SJCRH30 (cell line): ENCODE measurements at regions not wholly inside any gene's neighbourhood (a gene's known extent, or its start where the extent isn't known, plus 50 kb on each side); places are given as distances from the start of the nearest gene placed in this dataset.

Source experiments
- DNase-seq, 2 experiments: peaks; one replicate each; pipeline ENCODE4 v3.0.0-alpha.2; 2015 to 2020
- H3K27ac ChIP-seq: fragments of 250-450 bp; sonication (Bioruptor Pico); 2 replicates; pipeline ENCODE4 v1.5.1; 2020; ENCODE audit warnings: mild to moderate bottlenecking, moderate library complexity
- H3K27me3 ChIP-seq: fragments of 250-450 bp; sonication (Bioruptor Pico); 2 replicates; pipeline ENCODE4 v1.5.1; 2020; ENCODE audit warnings: mild to moderate bottlenecking, moderate library complexity
- H3K36me3 ChIP-seq: fragments of 250-450 bp; sonication (Bioruptor Pico); 2 replicates; pipeline ENCODE4 v1.5.1; 2020; ENCODE audit warnings: mild to moderate bottlenecking, moderate library complexity
- H3K4me1 ChIP-seq: fragments of 250-450 bp; sonication (Bioruptor Pico); 2 replicates; pipeline ENCODE4 v1.5.1; 2020; ENCODE audit warnings: mild to moderate bottlenecking, moderate library complexity
- H3K4me3 ChIP-seq: fragments of 250-450 bp; sonication (Bioruptor Pico); 2 replicates; pipeline ENCODE4 v1.5.1; 2020; ENCODE audit warnings: mild to moderate bottlenecking, moderate library complexity
- H3K9me3 ChIP-seq: fragments of 250-450 bp; sonication (Bioruptor Pico); replicated peaks from 2 replicates; pipeline ENCODE4 v1.5.1; 2020; ENCODE audit warnings: mild to moderate bottlenecking, moderate library complexity

GRCh38 chr16:65878347-65878746, 488.1 kb upstream of the CDH5 start:
- no peaks in the 10 kb centered on the region for H3K36me3 ChIP-seq
- no peaks in the 10 kb centered on the region for H3K27me3 ChIP-seq
- H3K4me3 ChIP-seq: no peak overlapping the region
- H3K27ac ChIP-seq: no peak overlapping the region
- no peaks in the 10 kb centered on the region for H3K9me3 ChIP-seq
- H3K4me1 ChIP-seq: no peaks in the 10 kb centered on the region
- no peak for DNase-seq

- Histone ChIP-seq H3K36me3 (no peaks in the 10 kb centered on the region), H3K27ac (no peak overlapping the region), H3K4me1 (no peaks in the 10 kb centered on the region), H3K27me3 (no peaks in the 10 kb centered on the region), H3K9me3 (no peaks in the 10 kb centered on the region), H3K4me3 (no peak overlapping the region)
- DNase-seq: no peak
Measured at GRCh38 chr16:65876624-65877023, 489.9 kb upstream of the CDH5 start.

GRCh38 chr16:65876056-65876408, 490.5 kb upstream of the CDH5 start:
- H3K27ac ChIP-seq: no peak overlapping the region
- no peaks in the 10 kb centered on the region for H3K9me3 ChIP-seq
- no peak overlapping the region for H3K4me3 ChIP-seq
- no peaks in the 10 kb centered on the region for H3K36me3 ChIP-seq
- no peaks in the 10 kb centered on the region for H3K27me3 ChIP-seq
- H3K4me1 ChIP-seq: no peaks in the 10 kb centered on the region
- DNase-seq: no peak

- H3K27ac ChIP-seq: no peak overlapping the region
- H3K36me3 ChIP-seq: no peaks in the 10 kb centered on the region
- H3K27me3 ChIP-seq: no peaks in the 10 kb centered on the region
- no peak overlapping the region for H3K4me3 ChIP-seq
- H3K4me1 ChIP-seq: no peaks in the 10 kb centered on the region
- no peak for DNase-seq
- H3K9me3 ChIP-seq: no peaks in the 10 kb centered on the region
Measured at GRCh38 chr16:65875381-65876055, 491.0 kb upstream of the CDH5 start.

DNA sequence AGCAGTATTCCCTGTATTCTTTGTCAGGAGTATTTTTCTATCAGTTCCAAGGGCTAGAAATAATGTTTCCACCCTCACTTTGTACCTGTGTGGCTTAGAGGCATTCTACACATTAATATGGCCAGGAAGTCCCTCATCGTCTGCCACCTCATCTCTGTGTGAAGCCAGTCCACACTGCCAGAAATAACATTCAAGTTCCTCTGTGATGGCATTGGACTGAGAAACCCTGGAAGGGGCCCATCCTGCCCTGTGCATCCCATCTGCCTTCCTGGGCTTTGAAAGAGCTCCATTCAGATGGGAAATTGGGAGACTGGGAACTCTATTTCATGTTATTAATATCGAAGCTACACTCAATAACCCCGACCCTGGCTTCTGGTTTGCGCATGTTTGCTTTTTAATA, 497.2 kb upstream of the CDH5 start:
- DNase-seq: no peak
- Histone ChIP-seq H3K36me3 (no peaks in the 10 kb centered on the region), H3K27me3 (no peaks in the 10 kb centered on the region), H3K27ac (no peak overlapping the region), H3K4me3 (no peak overlapping the region), H3K4me1 (no peaks in the 10 kb centered on the region), H3K9me3 (peaks cover 13% of the 10 kb centered on the region; the same call in 1 of the 2 replicates)

GRCh38 chr16:65867276-65867960, 499.1 kb upstream of the CDH5 start:
- Histone ChIP-seq H3K4me3 (no peak overlapping the region), H3K9me3 (peaks cover 15% of the 10 kb centered on the region), H3K36me3 (no peaks in the 10 kb centered on the region), H3K27me3 (no peaks in the 10 kb centered on the region), H3K4me1 (no peaks in the 10 kb centered on the region), H3K27ac (no peak overlapping the region)
- DNase-seq: no peak

GRCh38 chr16:65863236-65863635, 503.3 kb upstream of the CDH5 start:
- no peak for DNase-seq
- Histone ChIP-seq H3K4me3 (no peak overlapping the region), H3K36me3 (no peaks in the 10 kb centered on the region), H3K9me3 (peaks cover 15% of the 10 kb centered on the region), H3K27me3 (no peaks in the 10 kb centered on the region), H3K27ac (no peak overlapping the region), H3K4me1 (no peaks in the 10 kb centered on the region)

DNA sequence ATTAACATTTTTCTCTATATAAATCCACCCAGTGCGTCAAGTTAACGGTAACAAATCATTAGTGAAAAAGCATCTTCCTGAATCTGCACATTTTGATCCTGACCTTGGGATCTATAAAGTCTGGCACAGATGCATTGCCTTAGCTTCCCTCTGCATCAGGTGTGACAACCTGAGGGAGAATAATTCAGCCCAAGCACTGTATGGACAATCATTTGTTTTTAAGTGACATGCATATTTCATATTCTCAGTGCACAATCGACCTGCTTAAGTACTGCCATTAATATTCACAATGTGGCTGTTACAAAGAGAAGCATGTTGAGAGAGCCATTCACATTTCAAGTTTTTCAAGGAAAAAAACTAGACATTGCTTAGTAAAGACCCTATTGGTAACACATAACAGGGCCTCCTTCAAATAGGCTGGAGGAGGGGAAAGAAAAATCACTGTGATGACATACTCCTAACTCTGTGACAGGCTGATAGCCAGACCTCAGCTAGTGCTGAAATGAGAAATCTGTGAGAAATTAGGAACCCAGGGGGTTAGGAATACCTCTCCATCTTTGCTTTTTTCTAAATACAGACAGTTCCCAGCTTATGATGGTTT, 505.3 kb upstream of the CDH5 start:
- no peak overlapping the region for H3K4me3 ChIP-seq
- no peaks in the 10 kb centered on the region for H3K27me3 ChIP-seq
- no peak for DNase-seq
- no peak overlapping the region for H3K27ac ChIP-seq
- peaks cover 4% of the 10 kb centered on the region for H3K4me1 ChIP-seq
- peaks cover 11% of the 10 kb centered on the region for H3K9me3 ChIP-seq
- no peaks in the 10 kb centered on the region for H3K36me3 ChIP-seq

DNA sequence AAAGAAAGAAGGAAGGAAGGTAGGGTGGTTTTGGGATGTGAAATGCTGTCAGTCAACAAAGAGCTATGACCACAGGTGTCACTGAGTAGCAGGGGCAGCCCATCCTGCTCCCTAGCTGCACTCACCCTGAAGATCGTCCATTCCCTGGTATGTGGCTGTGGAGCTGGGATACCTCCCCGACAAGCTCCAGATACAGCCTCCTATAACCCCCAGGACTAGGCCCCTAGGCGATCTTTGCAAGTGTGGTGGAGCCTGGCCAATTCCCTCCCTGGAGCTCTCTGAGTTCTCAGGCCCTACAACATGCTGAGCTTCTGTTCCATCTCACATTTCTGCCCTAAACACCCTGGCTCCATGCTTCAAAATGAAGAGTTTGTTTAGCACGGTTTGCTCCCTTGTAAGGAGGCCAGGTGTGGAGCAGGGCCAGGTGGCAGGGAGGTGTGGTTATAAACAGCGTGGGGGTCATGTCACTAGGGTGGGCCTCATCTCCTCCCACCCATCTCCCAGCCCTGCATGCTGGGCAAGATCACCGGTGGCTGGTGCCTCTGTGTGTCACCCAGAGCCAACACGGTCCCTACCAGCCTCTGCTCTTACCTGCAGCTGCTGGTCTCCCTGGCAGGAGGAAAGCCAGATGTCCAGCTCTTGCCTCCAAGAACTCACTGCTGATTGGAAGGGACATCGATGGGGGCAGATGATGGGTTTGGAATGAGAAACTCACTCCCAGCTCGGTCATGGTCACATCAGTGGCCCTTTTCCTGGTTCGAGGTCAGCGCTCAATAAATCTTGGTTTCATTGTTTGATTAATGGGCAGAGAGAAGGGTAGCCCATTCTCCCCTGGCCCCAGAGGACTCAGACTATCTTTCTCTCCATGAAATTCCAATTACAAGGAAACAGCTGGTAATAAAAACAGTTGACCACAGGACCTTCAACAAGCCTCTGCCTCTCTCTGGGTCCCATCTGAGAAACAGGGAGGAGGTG, 511.0 kb upstream of the CDH5 start:
- Histone ChIP-seq H3K4me3 (no peak overlapping the region), H3K9me3 (peaks cover 21% of the 10 kb centered on the region), H3K36me3 (no peaks in the 10 kb centered on the region), H3K27ac (peak overlapping the region; percentile 98), H3K4me1 (peaks cover 20% of the 10 kb centered on the region), H3K27me3 (no peaks in the 10 kb centered on the region)
- peak; percentile 91 to 97 for DNase-seq

GRCh38 chr16:65846210-65846602, 520.3 kb upstream of the CDH5 start:
- H3K4me1 ChIP-seq: peaks cover 11% of the 10 kb centered on the region
- H3K27me3 ChIP-seq: no peaks in the 10 kb centered on the region
- H3K36me3 ChIP-seq: no peaks in the 10 kb centered on the region
- H3K4me3 ChIP-seq: no peak overlapping the region
- no peaks in the 10 kb centered on the region; the same call in 1 of the 2 replicates for H3K9me3 ChIP-seq
- DNase-seq: peak in 1 of 2 experiments; percentile 23
- peak overlapping the region; percentile 3; the same call in 1 of the 2 replicates for H3K27ac ChIP-seq

- peak overlapping the region; percentile 3; the same call in 1 of the 2 replicates for H3K27ac ChIP-seq
- no peak for DNase-seq
Measured at GRCh38 chr16:65845466-65846209, 520.9 kb upstream of the CDH5 start.

GRCh38 chr16:65843941-65844340, 522.5 kb upstream of the CDH5 start:
- Histone ChIP-seq H3K27ac (no peak overlapping the region), H3K9me3 (no peaks in the 10 kb centered on the region), H3K4me3 (no peak overlapping the region), H3K4me1 (peaks cover 11% of the 10 kb centered on the region), H3K36me3 (no peaks in the 10 kb centered on the region), H3K27me3 (no peaks in the 10 kb centered on the region)
- DNase-seq: no peak

More at GRCh38 chr16:65845466-65846209, 520.9 kb upstream of the CDH5 start:
- peaks cover 11% of the 10 kb centered on the region for H3K4me1 ChIP-seq
- H3K36me3 ChIP-seq: no peaks in the 10 kb centered on the region
- no peak overlapping the region for H3K4me3 ChIP-seq
- H3K27me3 ChIP-seq: no peaks in the 10 kb centered on the region
- H3K9me3 ChIP-seq: no peaks in the 10 kb centered on the region

DNA sequence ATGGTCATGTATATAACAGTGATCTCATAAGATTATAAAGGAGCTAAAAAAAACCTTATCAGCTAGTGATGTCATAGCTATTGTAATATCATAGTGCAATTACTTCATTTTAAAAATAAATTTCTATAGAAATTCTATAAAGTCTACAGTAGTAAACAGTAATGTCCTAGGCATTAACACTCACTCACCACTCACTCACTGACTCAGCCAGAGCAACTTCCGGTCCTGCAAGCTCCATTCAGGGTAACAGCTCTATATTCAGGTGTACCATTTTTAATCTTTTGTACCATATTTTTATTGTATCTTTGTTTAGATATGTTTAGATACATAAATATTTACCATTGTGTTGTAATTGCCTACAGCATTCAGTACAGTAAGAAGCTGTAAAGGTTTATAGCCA, 524.4 kb upstream of the CDH5 start:
- DNase-seq: no peak
- Histone ChIP-seq H3K36me3 (no peaks in the 10 kb centered on the region), H3K27ac (no peak overlapping the region), H3K9me3 (no peaks in the 10 kb centered on the region), H3K27me3 (no peaks in the 10 kb centered on the region), H3K4me3 (no peak overlapping the region), H3K4me1 (peaks cover 11% of the 10 kb centered on the region)

GRCh38 chr16:65838001-65838400, 528.5 kb upstream of the CDH5 start:
- Histone ChIP-seq H3K4me1 (peaks cover 8% of the 10 kb centered on the region; the same call in 1 of the 2 replicates), H3K27ac (no peak overlapping the region), H3K9me3 (no peaks in the 10 kb centered on the region), H3K4me3 (no peak overlapping the region), H3K27me3 (no peaks in the 10 kb centered on the region), H3K36me3 (no peaks in the 10 kb centered on the region)
- DNase-seq: peak; percentile 18 to 58
